IMR-90 (cell line): ENCODE measurements at regions not wholly inside any gene's neighbourhood (a gene's known extent, or its start where the extent isn't known, plus 50 kb on each side); places are given as distances from the start of the nearest gene placed in this dataset.

Experiments
- ATAC-seq: fragments of 200-7000 bp; cut with Tn5 transposase; 2 replicates; pipeline ENCODE4 v1.9.1; 2020; ENCODE audit warnings: low read depth, mild to moderate bottlenecking, moderate library complexity
- BruUV-seq: library from RNA; stranded (reverse); fragments of 400-500 nt; replicated peaks from 2 replicates; lab custom pipeline; 2021; lab: Mats Ljungman, UMichigan
- CTCF ChIA-PET: fragments of 300-600 bp; formaldehyde crosslinking; extraction: SDS; loops from one replicate; lab custom pipeline; 2021; ENCODE audit warnings: antibody characterized with exemption; lab: Yijun Ruan, JAX
- POLR2A ChIA-PET: fragments of 300-600 bp; sonication (Branson Sonifier 250); formaldehyde crosslinking; loops from one replicate; lab custom pipeline; 2022; ENCODE audit warnings: antibody characterized with exemption; ENCODE audit not compliant: unreplicated experiment; lab: Charles Lee
- DNase-seq: peaks from one replicate; pipeline ENCODE4 v3.0.0; 2013
- H2AFZ ChIP-seq: replicated peaks from 2 replicates; pipeline ENCODE3; 2013; ENCODE audit warnings: low read length, mild to moderate bottlenecking; ENCODE audit not compliant: poor library complexity
- H2AK5ac ChIP-seq: 2 replicates; pipeline ENCODE4 v1.6.1; 2013; ENCODE audit warnings: low read depth, low read length, inconsistent platforms
- H2AK9ac ChIP-seq: replicated peaks from 2 replicates; pipeline ENCODE3; 2013; ENCODE audit warnings: mild to moderate bottlenecking, low read depth, low read length, moderate library complexity; ENCODE audit not compliant: poor library complexity
- H2BK120ac ChIP-seq: 2 replicates; pipeline ENCODE4 v1.6.1; 2013; ENCODE audit warnings: low read depth, low read length, inconsistent platforms
- H2BK15ac ChIP-seq: 3 replicates; pipeline ENCODE4 v1.6.1; 2013; ENCODE audit warnings: low read depth, low read length, inconsistent platforms
- H2BK20ac ChIP-seq: 2 replicates; pipeline ENCODE4 v1.6.1; 2013; ENCODE audit warnings: low read depth, mild to moderate bottlenecking, inconsistent platforms, low read length, moderate library complexity
- H2BK5ac ChIP-seq: 2 replicates; pipeline ENCODE4 v1.6.1; 2013; ENCODE audit warnings: mild to moderate bottlenecking, low read depth, low read length, inconsistent platforms; ENCODE audit not compliant: poor library complexity, severe bottlenecking
- H3K14ac ChIP-seq: replicated peaks from 2 replicates; pipeline ENCODE4 v1.6.1; 2013; ENCODE audit warnings: low read depth, low read length, inconsistent platforms
- H3K18ac ChIP-seq: 2 replicates; pipeline ENCODE4 v1.6.1; 2013; ENCODE audit warnings: low read depth, low read length, control low read depth
- H3K23ac ChIP-seq: 2 replicates; pipeline ENCODE4 v1.6.1; 2013; ENCODE audit warnings: low read depth, low read length, inconsistent platforms
- H3K27ac ChIP-seq: 2 replicates; pipeline ENCODE4 v1.5.1; 2013; ENCODE audit warnings: mild to moderate bottlenecking, control low read depth, low read length; ENCODE audit not compliant: insufficient read depth
- H3K27me3 ChIP-seq: 2 replicates; pipeline ENCODE4 v1.6.1; 2013; ENCODE audit warnings: low read length; ENCODE audit not compliant: control insufficient read depth, insufficient read depth
- H3K36me3 ChIP-seq: 2 replicates; pipeline ENCODE4 v1.6.1; 2013; ENCODE audit warnings: low read length, mixed read lengths; ENCODE audit not compliant: control insufficient read depth, insufficient read depth
- H3K4ac ChIP-seq: 2 replicates; pipeline ENCODE4 v1.6.1; 2013; ENCODE audit warnings: low read depth, low read length, inconsistent platforms
- H3K4me1 ChIP-seq: 2 replicates; pipeline ENCODE4 v1.6.1; 2013; ENCODE audit warnings: low read length, mixed read lengths; ENCODE audit not compliant: control insufficient read depth, insufficient read depth
- H3K4me2 ChIP-seq: 2 replicates; pipeline ENCODE4 v1.6.1; 2013; ENCODE audit warnings: low read depth, mild to moderate bottlenecking, control low read depth, low read length, moderate library complexity
- H3K4me3 ChIP-seq: 2 replicates; pipeline ENCODE4 v1.5.1; 2013; ENCODE audit warnings: low read depth, mild to moderate bottlenecking, control low read depth, low read length, moderate library complexity; ENCODE audit not compliant: insufficient read depth
- H3K56ac ChIP-seq: 2 replicates; pipeline ENCODE4 v1.6.1; 2013; ENCODE audit warnings: low read length, inconsistent platforms; ENCODE audit not compliant: insufficient read depth; ENCODE audit errors: extremely low read depth
- H3K79me1 ChIP-seq, 2 experiments: 2 replicates each; pipeline ENCODE4 v1.6.1; 2013; ENCODE audit warnings: low read length in 2 of 2, inconsistent platforms in 1 of 2, low read depth in 1 of 2
- H3K9ac ChIP-seq: 2 replicates; pipeline ENCODE4 v1.6.1; 2013; ENCODE audit warnings: low read depth, low read length, control low read depth
- H3K9me1 ChIP-seq: 2 replicates; pipeline ENCODE4 v1.6.1; 2013; ENCODE audit warnings: low read length, inconsistent platforms; ENCODE audit not compliant: insufficient read depth
- H3K9me3 ChIP-seq: 2 replicates; pipeline ENCODE4 v1.6.1; 2013; ENCODE audit warnings: low read length; ENCODE audit not compliant: control insufficient read depth, insufficient read depth
- H4K20me1 ChIP-seq: 2 replicates; pipeline ENCODE4 v1.6.1; 2013; ENCODE audit warnings: low read length, inconsistent platforms; ENCODE audit not compliant: insufficient read depth
- H4K5ac ChIP-seq: 2 replicates; pipeline ENCODE4 v1.6.1; 2013; ENCODE audit warnings: mild to moderate bottlenecking, low read depth, low read length, control low read depth
- H4K8ac ChIP-seq, 2 experiments: 2 replicates each; pipeline ENCODE4 v1.6.1; 2013; ENCODE audit warnings: low read depth in 2 of 2, low read length in 2 of 2, control low read depth in 1 of 2, inconsistent platforms in 1 of 2
- H4K91ac ChIP-seq: 2 replicates; pipeline ENCODE4 v1.6.1; 2013; ENCODE audit warnings: low read depth, low read length, inconsistent platforms; ENCODE audit not compliant: insufficient read depth
- BHLHE40 ChIP-seq: fragments of 150-350 bp; IDR thresholded peaks from 2 replicates; pipeline ENCODE4 v1.6.1; 2016; ENCODE audit warnings: mild to moderate bottlenecking, low read depth, low read length
- FOS ChIP-seq: fragments of 150-350 bp; IDR thresholded peaks from 2 replicates; pipeline ENCODE4 v1.6.1; 2016; ENCODE audit warnings: low read depth, low read length
- RAD21 ChIP-seq: IDR thresholded peaks from 2 replicates; pipeline ENCODE4 v1.6.1; 2012; ENCODE audit warnings: low read length, improper control_type of control experiment
- RFX5 ChIP-seq: IDR thresholded peaks from 2 replicates; pipeline ENCODE4 v1.8.0; 2012; ENCODE audit warnings: low read depth, mild to moderate bottlenecking, low read length, moderate library complexity
- WGBS, 2 experiments: methylation state at CpG; one replicate each; pipeline versions ENCODE4 v1.1.5 to v1.1.7; 2013; ENCODE audit warnings: missing lambda C conversion rate in 2 of 2; ENCODE audit not compliant: insufficient read length in 1 of 2; ENCODE audit errors: extremely low coverage in 2 of 2; 5-methylcytosine and 5-hydroxymethylcytosine counted together
- dilution Hi-C: fragments of 300-500 bp; cut with HindIII; formaldehyde crosslinking; loops from one replicate; pipeline ENCODE4 v1.14.3; 2018; ENCODE audit warnings: low sequenced_read_pairs; ENCODE audit not compliant: unreplicated experiment
- in situ Hi-C: fragments of 300-500 bp; cut with MboI; formaldehyde crosslinking; loops from 3 replicates; pipeline ENCODE4 v1.14.3; 2019; ENCODE audit warnings: low sequenced_read_pairs, inconsistent platforms, mixed read lengths
- intact Hi-C: fragments of 100-400 bp; cut with micrococcal nuclease; formaldehyde crosslinking; loops from 2 replicates; pipeline ENCODE4 v1.10.0; 2022

DNA sequence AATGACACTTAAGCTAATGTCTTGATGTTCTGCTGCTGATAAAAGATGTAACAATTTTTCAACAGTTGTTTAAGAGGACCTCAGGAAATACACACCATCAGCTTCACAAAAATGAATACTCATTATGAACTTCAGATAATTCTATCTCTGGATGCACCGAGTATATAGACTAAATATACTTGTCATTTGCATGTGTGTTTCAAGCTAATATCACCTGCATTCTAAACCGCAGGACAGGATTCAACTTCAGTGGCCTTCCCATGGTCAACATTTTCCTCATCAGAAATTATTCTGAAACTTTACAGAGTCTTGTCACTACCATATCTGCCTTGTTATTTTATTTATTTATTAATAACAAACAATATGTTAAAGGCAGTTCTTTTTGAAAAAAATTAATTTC, 717.0 kb upstream of the CCDC179 start:
- no TSS peak for BruUV-seq
- H2BK5ac ChIP-seq = no peak overlapping the region
- ChIA-PET POLR2A (no interaction called here), CTCF (interaction anchor here (0.6 kb wide), 1 partner anchor 143 kb away, joined by 3 read pairs; no protein-coding TSS in a partner anchor)
- TF ChIP-seq RFX5 (no peak), FOS (no peak), RAD21 (no peak), BHLHE40 (no peak)
- H2BK120ac ChIP-seq = no peak overlapping the region
- DNase-seq = no peak
- H3K9me1 ChIP-seq = no peaks in the 10 kb centered on the region
- no peak overlapping the region for H3K4me2 ChIP-seq
- no peak overlapping the region for H3K4me3 ChIP-seq
- in situ Hi-C loops (no loop called here), intact Hi-C loops (loop anchor here (10.0 kb wide), 1 partner anchor 178 kb away; no protein-coding TSS in a partner anchor), dilution Hi-C loops (no loop called here)
- no peak overlapping the region for H2BK20ac ChIP-seq
- H2BK15ac ChIP-seq = no peak overlapping the region
- H3K27ac ChIP-seq = no peak overlapping the region
- H2AK9ac ChIP-seq = no peak overlapping the region
- no peaks in the 10 kb centered on the region for H3K4me1 ChIP-seq
- H4K8ac ChIP-seq = no peak overlapping the region
- H3K79me1 ChIP-seq = no peaks in the 10 kb centered on the region
- no peaks in the 10 kb centered on the region for H4K20me1 ChIP-seq
- no peak overlapping the region for H4K91ac ChIP-seq
- H3K23ac ChIP-seq = no peak overlapping the region
- H2AK5ac ChIP-seq = no peak overlapping the region
- WGBS, 2 experiments = no CpG with 5 or more reads among the region's 2 CpGs
- no peak overlapping the region for H4K5ac ChIP-seq
- H3K14ac ChIP-seq = no peak overlapping the region
- H3K56ac ChIP-seq = no peak overlapping the region
- H3K9me3 ChIP-seq = no peaks in the 10 kb centered on the region
- no peaks in the 10 kb centered on the region for H3K27me3 ChIP-seq
- H3K36me3 ChIP-seq = no peaks in the 10 kb centered on the region
- H3K9ac ChIP-seq = no peak overlapping the region
- H2AFZ ChIP-seq = no peak overlapping the region
- no peak overlapping the region for H3K4ac ChIP-seq
- no peak for ATAC-seq
- H3K18ac ChIP-seq = no peak overlapping the region
